B cell (primary cell): ENCODE measurements at regions not wholly inside any gene's neighbourhood (a gene's known extent, or its start where the extent isn't known, plus 50 kb on each side); places are given as distances from the start of the nearest gene placed in this dataset.

Experiments used
- CTCF ChIP-seq: fragments of 200-600 bp; IDR thresholded peaks from one replicate; pipeline ENCODE4 v1.8.0; 2022; ENCODE audit warnings: antibody characterized with exemption, mild to moderate bottlenecking
- EZH2 ChIP-seq: IDR thresholded peaks from 2 replicates; pipeline ENCODE4 v1.6.1; 2012; ENCODE audit warnings: borderline replicate concordance, low read depth, mild to moderate bottlenecking, moderate library complexity, low read length; ENCODE audit not compliant: insufficient read depth, poor library complexity, severe bottlenecking

- no peak for TF ChIP-seq CTCF
- TF ChIP-seq EZH2: no peak
Measured at GRCh38 chr18:40558706-40559392, 1396.2 kb upstream of the PIK3C3 start.
